ENCODE measurements at regions not wholly inside any gene's neighbourhood (a gene's known extent, or its start where the extent isn't known, plus 50 kb on each side); places are given as distances from the start of the nearest gene placed in this dataset.

- Mint-ChIP-seq H3K27ac (no peak overlapping the region), H3K9me3 (peaks cover 5 to 6% of the 10 kb centered on the region in 2 experiments; a peak in 3 of 5 replicates), H3K27me3 (ENCODE audit: low read depth) (peaks cover 74% of the 10 kb centered on the region), H3K4me1 (peaks cover 7 to 18% of the 10 kb centered on the region in 2 experiments), H3K4me3 (no peak overlapping the region), H3K36me3 (ENCODE audit: insufficient read depth in 1 of 3, low read depth in 3 of 3) (peaks cover 0 to 6% (median 4%) of the 10 kb centered on the region in 3 experiments; a peak in 4 of 7 replicates)
- Histone ChIP-seq H2BK12ac (ENCODE audit: insufficient read length, low read depth, low read length) (no peak overlapping the region), H2BK15ac (ENCODE audit: low read depth, low read length) (no peak overlapping the region), H4K5ac (ENCODE audit: insufficient read length, low read depth, low read length) (no peak overlapping the region), H3K9me3 (ENCODE audit: control insufficient read depth, low read depth, low read length) (peaks cover 5% of the 10 kb centered on the region), H3K27me3 (ENCODE audit: insufficient read depth, low read length) (no peaks in the 10 kb centered on the region; the same call in 1 of the 2 replicates), H2AFZ (ENCODE audit: low read length) (no peak overlapping the region), H3K23ac (ENCODE audit: insufficient read length, low read depth, low read length) (no peak overlapping the region), H3K4me1 (ENCODE audit: insufficient read depth, low read length) (no peaks in the 10 kb centered on the region), H3K56ac (ENCODE audit: insufficient read length, low read depth, low read length) (no peak overlapping the region), H3T11ph (ENCODE audit: low read length) (no peak overlapping the region), H4K20me1 (ENCODE audit: control insufficient read depth, insufficient read depth, insufficient read length) (no peaks in the 10 kb centered on the region), H2BK5ac (ENCODE audit: insufficient read length, low read length) (no peak overlapping the region), H4K91ac (ENCODE audit: insufficient read length, low read depth, low read length) (no peak overlapping the region), H3K4me2 (ENCODE audit: insufficient read depth, insufficient read length, low read length) (no peak overlapping the region), H3K14ac (ENCODE audit: insufficient read depth, low read length) (no peak overlapping the region), H2AK5ac (ENCODE audit: insufficient read length, low read length) (no peak overlapping the region), H3K9ac (ENCODE audit: extremely low read depth, insufficient read length, low read length) (no peak overlapping the region), H2BK20ac (ENCODE audit: low read depth, low read length, poor library complexity, severe bottlenecking) (no peak overlapping the region), H3K4ac (ENCODE audit: low read depth, low read length) (no peak overlapping the region), H3K23me2 (ENCODE audit: insufficient read length, low read depth, low read length, poor library complexity, severe bottlenecking) (no peaks in the 10 kb centered on the region), H3K79me2 (ENCODE audit: insufficient read depth, low read length) (no peaks in the 10 kb centered on the region), H3K79me1 (ENCODE audit: insufficient read depth, low read depth, low read length, poor library complexity, severe bottlenecking) (no peaks in the 10 kb centered on the region), H3K18ac (ENCODE audit: insufficient read length, low read depth, low read length) (no peak overlapping the region), H2BK120ac (ENCODE audit: low read depth, low read length, poor library complexity, severe bottlenecking) (no peak overlapping the region), H3K27ac (ENCODE audit: insufficient read length, low read depth, low read length) (no peak overlapping the region), H4K8ac (replicated peaks; ENCODE audit: insufficient read length, low read depth, low read length) (no peak overlapping the region)
- WGBS (ENCODE audit: extremely low coverage, insufficient read length, low lambda C conversion rate): no CpG with 5 or more reads among the region's 6 CpGs
- no peak for DNase-seq
- TF ChIP-seq, protein P1, sequence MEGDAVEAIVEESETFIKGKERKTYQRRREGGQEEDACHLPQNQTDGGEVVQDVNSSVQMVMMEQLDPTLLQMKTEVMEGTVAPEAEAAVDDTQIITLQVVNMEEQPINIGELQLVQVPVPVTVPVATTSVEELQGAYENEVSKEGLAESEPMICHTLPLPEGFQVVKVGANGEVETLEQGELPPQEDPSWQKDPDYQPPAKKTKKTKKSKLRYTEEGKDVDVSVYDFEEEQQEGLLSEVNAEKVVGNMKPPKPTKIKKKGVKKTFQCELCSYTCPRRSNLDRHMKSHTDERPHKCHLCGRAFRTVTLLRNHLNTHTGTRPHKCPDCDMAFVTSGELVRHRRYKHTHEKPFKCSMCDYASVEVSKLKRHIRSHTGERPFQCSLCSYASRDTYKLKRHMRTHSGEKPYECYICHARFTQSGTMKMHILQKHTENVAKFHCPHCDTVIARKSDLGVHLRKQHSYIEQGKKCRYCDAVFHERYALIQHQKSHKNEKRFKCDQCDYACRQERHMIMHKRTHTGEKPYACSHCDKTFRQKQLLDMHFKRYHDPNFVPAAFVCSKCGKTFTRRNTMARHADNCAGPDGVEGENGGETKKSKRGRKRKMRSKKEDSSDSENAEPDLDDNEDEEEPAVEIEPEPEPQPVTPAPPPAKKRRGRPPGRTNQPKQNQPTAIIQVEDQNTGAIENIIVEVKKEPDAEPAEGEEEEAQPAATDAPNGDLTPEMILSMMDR (conservative IDR thresholded peaks at IDR 0.05): no peak
These were observed 103.4 kb upstream of the FOXA2 start for GRCh38 chr20:22687676-22688349.
